CD4-positive, alpha-beta T cell (primary cell): ENCODE measurements at regions not wholly inside any gene's neighbourhood (a gene's known extent, or its start where the extent isn't known, plus 50 kb on each side); places are given as distances from the start of the nearest gene placed in this dataset.

Experiments used
- ATAC-seq: fragments of 200-7000 bp; cut with Tn5 transposase; one replicate; pipeline ENCODE4 v1.10.0; 2022; ENCODE audit warnings: mild to moderate bottlenecking; ENCODE audit not compliant: poor library complexity
- CTCF ChIA-PET: fragments of 350-600 bp; sonication (Branson Sonifier 250); formaldehyde crosslinking; loops from one replicate; lab custom pipeline; 2021; ENCODE audit warnings: antibody characterized with exemption, inconsistent platforms; lab: Charles Lee
- POLR2A ChIA-PET: fragments of 350-600 bp; sonication (Branson Sonifier 250); formaldehyde crosslinking; loops from one replicate; lab custom pipeline; 2021; ENCODE audit warnings: antibody characterized with exemption, inconsistent platforms; lab: Charles Lee
- DNase-seq, 14 experiments: peaks; one replicate each; pipeline ENCODE4 v3.0.0-alpha.2; 2013 to 2020; ENCODE audit warnings: mixed read lengths in 2 of 14
- H3K27ac ChIP-seq, 2 donors: one replicate each; pipeline versions ENCODE4 v1.5.1 to v1.7.0; 2013; ENCODE audit warnings: low read length in 2 of 2, low read depth in 1 of 2, mild to moderate bottlenecking in 1 of 2
- H3K27me3 ChIP-seq, 2 experiments: 1 replicate in 1 of 2; 2 replicates in 1 of 2; pipeline versions ENCODE4 v1.6.1 to v1.7.0; 2013; ENCODE audit warnings: low read length in 2 of 2, control low read depth in 1 of 2, mild to moderate bottlenecking in 1 of 2, moderate library complexity in 1 of 2; ENCODE audit not compliant: insufficient read depth in 2 of 2, control insufficient read depth in 1 of 2
- H3K36me3 ChIP-seq: one replicate; pipeline ENCODE4 v1.6.1; 2013; ENCODE audit warnings: low read length, control low read depth; ENCODE audit not compliant: insufficient read depth
- H3K4me1 ChIP-seq: one replicate; pipeline ENCODE4 v1.6.1; 2013; ENCODE audit warnings: low read length, control low read depth; ENCODE audit not compliant: insufficient read depth
- H3K4me3 ChIP-seq: one replicate; pipeline ENCODE4 v1.5.1; 2013; ENCODE audit warnings: mild to moderate bottlenecking, low read length, moderate library complexity
- H3K9me3 ChIP-seq, 2 experiments: 1 replicate in 1 of 2; 2 replicates in 1 of 2; pipeline versions ENCODE4 v1.6.1 to v1.7.0; 2013; ENCODE audit warnings: low read length in 2 of 2, mild to moderate bottlenecking in 2 of 2, control low read depth in 1 of 2, moderate library complexity in 1 of 2; ENCODE audit not compliant: control insufficient read depth in 1 of 2, insufficient read depth in 1 of 2
- H3K27ac Mint-ChIP-seq: one replicate; pipeline ENCODE4 v1.8.0; 2020; ENCODE audit warnings: mixed read lengths
- H3K27me3 Mint-ChIP-seq: one replicate; pipeline ENCODE4 v1.8.0; 2021; ENCODE audit warnings: mixed read lengths
- H3K36me3 Mint-ChIP-seq: one replicate; pipeline ENCODE4 v1.8.0; 2021; ENCODE audit warnings: low read depth, mixed read lengths
- H3K4me1 Mint-ChIP-seq: one replicate; pipeline ENCODE4 v1.8.0; 2021; ENCODE audit warnings: low read depth, mixed read lengths
- H3K4me3 Mint-ChIP-seq: one replicate; pipeline ENCODE4 v1.8.0; 2020; ENCODE audit warnings: mild to moderate bottlenecking, mixed read lengths
- H3K9me3 Mint-ChIP-seq: one replicate; pipeline ENCODE4 v1.8.0; 2020; ENCODE audit warnings: mixed read lengths
- CTCF ChIP-seq: fragments of 200-600 bp; IDR thresholded peaks from one replicate; pipeline ENCODE4 v1.8.0; 2022; ENCODE audit warnings: antibody characterized with exemption, mild to moderate bottlenecking
- intact Hi-C, 2 experiments: fragments of 100-400 bp; cut with DNase I in 1 of 2; cut with micrococcal nuclease in 1 of 2; formaldehyde crosslinking; loops; one replicate each; pipeline versions ENCODE4 v1.15.1 to v1.9.0; 2023 to 2025; cut with DNase I, micrococcal nuclease

- H3K9me3 Mint-ChIP-seq: no peaks in the 10 kb centered on the region
- ATAC-seq: no peak
- H3K27me3 Mint-ChIP-seq: no peaks in the 10 kb centered on the region
- DNase-seq: peak in 1 of 14 experiments; percentile 9
- Histone ChIP-seq H3K4me1 (peaks cover 40% of the 10 kb centered on the region), H3K36me3 (no peaks in the 10 kb centered on the region), H3K27ac (no peak overlapping the region), H3K27me3 (no peaks in the 10 kb centered on the region), H3K9me3 (no peaks in the 10 kb centered on the region), H3K4me3 (no peak overlapping the region)
- no peaks in the 10 kb centered on the region for H3K36me3 Mint-ChIP-seq
- CTCF ChIA-PET: interaction anchor here (1.5 kb wide), 1 partner anchor 10 kb away, joined by 3 read pairs; no protein-coding TSS in a partner anchor
- no peak for TF ChIP-seq CTCF
- H3K27ac Mint-ChIP-seq: no peak overlapping the region
- intact Hi-C loops: no loop called here
- H3K4me3 Mint-ChIP-seq: no peak overlapping the region
- POLR2A ChIA-PET: interaction anchor here (1.2 to 1.4 kb wide), 2 partner anchors 30 to 102 kb away, joined by 6 to 7 read pairs; no protein-coding TSS in a partner anchor
- H3K4me1 Mint-ChIP-seq: peaks cover 32% of the 10 kb centered on the region
Observed at GRCh38 chr1:229028544-229028943, 242.4 kb upstream of the RAB4A start.

GRCh38 chr1:229028987-229029878, 241.7 kb upstream of the RAB4A start:
- H3K27ac ChIP-seq: no peak overlapping the region

GRCh38 chr1:229029879-229030235, 241.1 kb upstream of the RAB4A start:
- Mint-ChIP-seq H3K27ac (no peak overlapping the region), H3K36me3 (no peaks in the 10 kb centered on the region), H3K9me3 (no peaks in the 10 kb centered on the region), H3K27me3 (no peaks in the 10 kb centered on the region), H3K4me3 (no peak overlapping the region), H3K4me1 (peaks cover 44% of the 10 kb centered on the region)
- ATAC-seq: no peak
- no peak for DNase-seq
- Histone ChIP-seq H3K36me3 (no peaks in the 10 kb centered on the region), H3K27me3 (no peaks in the 10 kb centered on the region), H3K9me3 (no peaks in the 10 kb centered on the region), H3K4me1 (peaks cover 52% of the 10 kb centered on the region), H3K27ac (no peak overlapping the region), H3K4me3 (no peak overlapping the region)
- ChIA-PET CTCF (interaction anchor here (0.8 to 1.5 kb wide), 2 partner anchors 11 to 198 kb away, joined by 3 to 4 read pairs; no protein-coding TSS in a partner anchor), POLR2A (no interaction called here)
- intact Hi-C loops: no loop called here
- TF ChIP-seq CTCF: no peak

More at GRCh38 chr1:229028987-229029878, 241.7 kb upstream of the RAB4A start:
- peaks cover 47% of the 10 kb centered on the region for H3K4me1 ChIP-seq
- no peaks in the 10 kb centered on the region for H3K9me3 Mint-ChIP-seq
- no peak overlapping the region for H3K4me3 Mint-ChIP-seq
- no peaks in the 10 kb centered on the region for H3K27me3 Mint-ChIP-seq
- DNase-seq (no peak), ATAC-seq (no peak)
- H3K4me3 ChIP-seq: no peak overlapping the region
- POLR2A ChIA-PET: no interaction called here
- CTCF ChIA-PET: interaction anchor here (0.8 to 1.5 kb wide), 2 partner anchors 10 to 198 kb away, joined by 3 to 4 read pairs; no protein-coding TSS in a partner anchor
- H3K9me3 ChIP-seq: no peaks in the 10 kb centered on the region
- TF ChIP-seq CTCF: no peak
- H3K36me3 Mint-ChIP-seq: no peaks in the 10 kb centered on the region
- H3K4me1 Mint-ChIP-seq: peaks cover 39% of the 10 kb centered on the region
- no peak overlapping the region for H3K27ac Mint-ChIP-seq
- intact Hi-C loops: no loop called here
- no peaks in the 10 kb centered on the region for H3K27me3 ChIP-seq
- no peaks in the 10 kb centered on the region for H3K36me3 ChIP-seq
